ENCODE measurements at regions not wholly inside any gene's neighbourhood (a gene's known extent, or its start where the extent isn't known, plus 50 kb on each side); places are given as distances from the start of the nearest gene placed in this dataset.
"Not testable (repeated sequence)": the region's sequence is repeated elsewhere in the genome, so short reads cannot be mapped to it uniquely, and the experiment has no call there.

GRCh38 chr6:90895299-90896074, 308.6 kb upstream of the MAP3K7 start:
- no peak for DNase-seq (ENCODE audit: low read depth in 2 of 2)

GRCh38 chr6:90894285-90895130, 307.6 kb upstream of the MAP3K7 start:
- DNase-seq (ENCODE audit: low read depth in 2 of 2), result no peak

GRCh38 chr6:90893400-90893799, 306.5 kb upstream of the MAP3K7 start:
- no peak for DNase-seq (ENCODE audit: low read depth in 2 of 2)

GRCh38 chr6:90892271-90892670, 305.4 kb upstream of the MAP3K7 start:
- no peak for DNase-seq (ENCODE audit: low read depth in 2 of 2)

GRCh38 chr6:90891355-90891754, 304.5 kb upstream of the MAP3K7 start:
- DNase-seq (ENCODE audit: low read depth in 2 of 2), result no peak

- no peak for DNase-seq (ENCODE audit: low read depth in 2 of 2)
Measured at GRCh38 chr6:90890683-90891330, 303.9 kb upstream of the MAP3K7 start.

- DNase-seq (ENCODE audit: low read depth in 2 of 2), result no peak
Measured at GRCh38 chr6:90887764-90888163, 300.9 kb upstream of the MAP3K7 start.

GRCh38 chr6:90885611-90886056, 298.8 kb upstream of the MAP3K7 start:
- no peak for DNase-seq (ENCODE audit: low read depth in 2 of 2)

GRCh38 chr6:90885137-90885536, 298.3 kb upstream of the MAP3K7 start:
- not testable (repeated sequence) for DNase-seq (ENCODE audit: low read depth in 2 of 2)

- no peak for DNase-seq (ENCODE audit: low read depth in 2 of 2)
Measured at GRCh38 chr6:90877616-90878015, 290.7 kb upstream of the MAP3K7 start.

GRCh38 chr6:90874931-90875330, 288.1 kb upstream of the MAP3K7 start:
- no peak for DNase-seq (ENCODE audit: low read depth in 2 of 2)

- DNase-seq (ENCODE audit: low read depth in 2 of 2), result no peak
Measured at GRCh38 chr6:90872981-90873380, 286.1 kb upstream of the MAP3K7 start.

GRCh38 chr6:90870561-90870960, 283.7 kb upstream of the MAP3K7 start:
- no peak for DNase-seq (ENCODE audit: low read depth in 2 of 2)

- no peak for DNase-seq (ENCODE audit: low read depth in 2 of 2)
Measured at GRCh38 chr6:90868656-90869055, 281.8 kb upstream of the MAP3K7 start.

- DNase-seq (ENCODE audit: low read depth in 2 of 2), result no peak
Measured at GRCh38 chr6:90868256-90868655, 281.4 kb upstream of the MAP3K7 start.

GRCh38 chr6:90865513-90865912, 278.6 kb upstream of the MAP3K7 start:
- DNase-seq (ENCODE audit: low read depth in 2 of 2), result no peak

GRCh38 chr6:90863043-90863442, 276.2 kb upstream of the MAP3K7 start:
- DNase-seq (ENCODE audit: low read depth in 2 of 2), result no peak

GRCh38 chr6:90860822-90861601, 274.1 kb upstream of the MAP3K7 start:
- peak; percentile 2 to 13 for DNase-seq (ENCODE audit: low read depth in 2 of 2)

GRCh38 chr6:90859612-90860011, 272.7 kb upstream of the MAP3K7 start:
- no peak for DNase-seq (ENCODE audit: low read depth in 2 of 2)

GRCh38 chr6:90859056-90859455, 272.2 kb upstream of the MAP3K7 start:
- DNase-seq (ENCODE audit: low read depth in 2 of 2), result no peak

- DNase-seq (ENCODE audit: low read depth in 2 of 2), result no peak
Measured at GRCh38 chr6:90849686-90850085, 262.8 kb upstream of the MAP3K7 start.
